GM18499 (cell line): ENCODE measurements at regions not wholly inside any gene's neighbourhood (a gene's known extent, or its start where the extent isn't known, plus 50 kb on each side); places are given as distances from the start of the nearest gene placed in this dataset.
"Not testable (repeated sequence)": the region's sequence is repeated elsewhere in the genome, so short reads cannot be mapped to it uniquely, and the experiment has no call there.

Source experiments
- ATAC-seq: cut with Tn5 transposase; IDR thresholded peaks from one replicate; pipeline ENCODE4 v1.9.1; 2021; ENCODE audit warnings: moderate number of reproducible peaks; ENCODE audit not compliant: insufficient read depth, unreplicated experiment

GRCh38 chr2:143940720-143941119, 579.2 kb downstream of the ZEB2 start:
- no peak for ATAC-seq

GRCh38 chr2:143939626-143940330, 580.1 kb downstream of the ZEB2 start:
- no peak for ATAC-seq

GRCh38 chr2:143937723-143938350, 582.1 kb downstream of the ZEB2 start:
- ATAC-seq: no peak

- no peak for ATAC-seq
These were observed 582.8 kb downstream of the ZEB2 start for GRCh38 chr2:143936848-143937722.

- no peak for ATAC-seq
These were observed 583.4 kb downstream of the ZEB2 start for GRCh38 chr2:143936538-143936847.

GRCh38 chr2:143935482-143935752, 584.5 kb downstream of the ZEB2 start:
- no peak for ATAC-seq

- no peak for ATAC-seq
These were observed 585.1 kb downstream of the ZEB2 start for GRCh38 chr2:143934626-143935481.

- no peak for ATAC-seq
These were observed 585.9 kb downstream of the ZEB2 start for GRCh38 chr2:143933946-143934569.

- no peak for ATAC-seq
These were observed 589.0 kb downstream of the ZEB2 start for GRCh38 chr2:143930891-143931290.

- ATAC-seq: no peak
These were observed 591.3 kb downstream of the ZEB2 start for GRCh38 chr2:143928613-143929012.

- ATAC-seq: no peak
These were observed 591.7 kb downstream of the ZEB2 start for GRCh38 chr2:143928184-143928583.

GRCh38 chr2:143926736-143927135, 593.2 kb downstream of the ZEB2 start:
- no peak for ATAC-seq

- ATAC-seq: not testable (repeated sequence)
These were observed 597.6 kb downstream of the ZEB2 start for GRCh38 chr2:143922261-143922830.

GRCh38 chr2:143918465-143918989, 601.4 kb downstream of the ZEB2 start:
- ATAC-seq: no peak

GRCh38 chr2:143916781-143917180, 603.1 kb downstream of the ZEB2 start:
- ATAC-seq: no peak

- no peak for ATAC-seq
These were observed 610.2 kb downstream of the ZEB2 start for GRCh38 chr2:143909577-143910353.

GRCh38 chr2:143908843-143909242, 611.1 kb downstream of the ZEB2 start:
- no peak for ATAC-seq

GRCh38 chr2:143907801-143908200, 612.1 kb downstream of the ZEB2 start:
- ATAC-seq: no peak

- ATAC-seq: no peak
These were observed 613.1 kb downstream of the ZEB2 start for GRCh38 chr2:143906850-143907249.
